ENCODE measurements at regions not wholly inside any gene's neighbourhood (a gene's known extent, or its start where the extent isn't known, plus 50 kb on each side); places are given as distances from the start of the nearest gene placed in this dataset.

GRCh38 chr10:29131952-29132547, 156.8 kb upstream of the LYZL1 start:
- DNase-seq = no peak

- no peak for DNase-seq
Measured at GRCh38 chr10:29132551-29133111, 156.2 kb upstream of the LYZL1 start.

GRCh38 chr10:29135337-29135736, 153.5 kb upstream of the LYZL1 start:
- DNase-seq = no peak

GRCh38 chr10:29136411-29136810, 152.5 kb upstream of the LYZL1 start:
- DNase-seq = no peak

- DNase-seq = no peak
Measured at GRCh38 chr10:29140151-29140550, 148.7 kb upstream of the LYZL1 start.

- DNase-seq = no peak
Measured at GRCh38 chr10:29140991-29141390, 147.9 kb upstream of the LYZL1 start.

GRCh38 chr10:29141761-29142160, 147.1 kb upstream of the LYZL1 start:
- DNase-seq = no peak

- DNase-seq = no peak
Measured at GRCh38 chr10:29142516-29143314, 146.2 kb upstream of the LYZL1 start.

- no peak for DNase-seq
Measured at GRCh38 chr10:29144126-29144525, 144.7 kb upstream of the LYZL1 start.

GRCh38 chr10:29146311-29147100, 142.4 kb upstream of the LYZL1 start:
- no peak for DNase-seq

GRCh38 chr10:29150010-29150409, 138.9 kb upstream of the LYZL1 start:
- DNase-seq = no peak

- DNase-seq = no peak
Measured at GRCh38 chr10:29151005-29151404, 137.9 kb upstream of the LYZL1 start.

GRCh38 chr10:29157321-29157720, 131.5 kb upstream of the LYZL1 start:
- DNase-seq = no peak

- DNase-seq = no peak
Measured at GRCh38 chr10:29158066-29158465, 130.8 kb upstream of the LYZL1 start.

- no peak for DNase-seq
Measured at GRCh38 chr10:29160150-29160617, 128.7 kb upstream of the LYZL1 start.

- DNase-seq = no peak
Measured at GRCh38 chr10:29163746-29164145, 125.1 kb upstream of the LYZL1 start.

GRCh38 chr10:29166713-29167112, 122.2 kb upstream of the LYZL1 start:
- no peak for DNase-seq

- DNase-seq = no peak
Measured at GRCh38 chr10:29169021-29169420, 119.8 kb upstream of the LYZL1 start.

GRCh38 chr10:29171717-29172116, 117.2 kb upstream of the LYZL1 start:
- DNase-seq = no peak

- DNase-seq = no peak
Measured at GRCh38 chr10:29174389-29174788, 114.5 kb upstream of the LYZL1 start.

GRCh38 chr10:29176845-29177832, 111.7 kb upstream of the LYZL1 start:
- DNase-seq = no peak

GRCh38 chr10:29181936-29182335, 106.9 kb upstream of the LYZL1 start:
- DNase-seq = no peak
